GM21367 (cell line): ENCODE measurements at regions not wholly inside any gene's neighbourhood (a gene's known extent, or its start where the extent isn't known, plus 50 kb on each side); places are given as distances from the start of the nearest gene placed in this dataset.
"Not testable (repeated sequence)": the region's sequence is repeated elsewhere in the genome, so short reads cannot be mapped to it uniquely, and the experiment has no call there.

ENCODE experiments used
- ATAC-seq: cut with Tn5 transposase; IDR thresholded peaks from one replicate; pipeline ENCODE4 v1.9.1; 2021; ENCODE audit not compliant: unreplicated experiment

DNA sequence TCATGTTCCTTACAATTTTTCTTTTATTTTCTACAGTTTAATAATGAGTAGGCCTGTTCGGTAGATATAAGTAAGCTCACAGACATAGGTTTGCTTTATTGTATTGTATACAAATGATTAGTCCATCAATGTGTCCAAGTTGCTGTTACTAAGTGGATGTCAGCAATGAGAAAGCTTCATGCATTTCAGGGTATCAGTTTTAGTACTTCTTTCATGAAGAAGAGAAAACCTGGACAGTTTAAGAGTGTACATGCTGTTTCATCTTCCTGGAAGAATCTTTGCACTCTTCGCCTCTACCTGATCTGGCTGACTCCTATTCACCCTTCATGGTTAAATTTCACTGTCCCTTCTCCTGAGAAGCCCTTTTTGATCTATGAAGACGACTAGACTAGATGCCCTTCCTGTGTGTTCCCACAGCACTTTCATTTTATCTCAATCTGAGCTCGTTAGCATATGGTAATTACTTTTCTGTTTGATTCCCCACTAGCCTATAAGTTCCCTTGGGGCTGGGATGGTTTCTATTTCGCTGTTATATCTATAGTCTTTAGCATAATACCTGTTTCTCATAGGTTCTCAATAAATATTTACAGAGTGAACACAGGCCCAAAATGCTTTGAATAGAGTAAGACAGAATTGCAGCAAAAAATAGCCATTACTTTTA, 70.7 kb downstream of the CETN3 start:
- peak; percentile 86 for ATAC-seq

DNA sequence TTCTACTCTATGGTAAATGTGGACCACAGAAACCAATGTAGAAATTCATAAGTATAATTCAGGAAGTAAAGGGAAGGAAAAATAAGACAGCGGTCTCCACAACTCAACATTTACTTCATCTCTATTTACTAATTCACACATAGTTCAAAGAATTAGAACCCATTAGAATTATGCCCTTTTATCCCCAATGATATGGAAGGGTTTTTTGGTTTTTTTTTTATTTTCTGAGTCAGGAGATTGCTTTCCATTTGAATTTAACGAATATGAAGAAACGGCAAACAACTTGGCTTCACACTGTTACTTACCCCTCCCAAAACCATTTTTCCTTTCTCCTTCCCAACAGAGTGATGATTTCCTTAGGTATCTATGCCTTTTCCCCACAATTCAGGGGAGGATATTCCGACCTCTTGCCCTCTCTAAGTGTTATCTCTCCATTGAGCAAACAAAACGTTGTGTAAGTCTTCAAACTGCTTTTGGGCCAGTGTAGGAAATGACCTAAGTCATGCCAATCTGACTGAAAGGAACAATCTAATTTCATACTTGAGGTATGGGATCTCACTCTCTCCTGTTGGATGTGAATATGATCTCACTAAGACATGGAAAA, 72.0 kb downstream of the CETN3 start:
- ATAC-seq = no peak

DNA sequence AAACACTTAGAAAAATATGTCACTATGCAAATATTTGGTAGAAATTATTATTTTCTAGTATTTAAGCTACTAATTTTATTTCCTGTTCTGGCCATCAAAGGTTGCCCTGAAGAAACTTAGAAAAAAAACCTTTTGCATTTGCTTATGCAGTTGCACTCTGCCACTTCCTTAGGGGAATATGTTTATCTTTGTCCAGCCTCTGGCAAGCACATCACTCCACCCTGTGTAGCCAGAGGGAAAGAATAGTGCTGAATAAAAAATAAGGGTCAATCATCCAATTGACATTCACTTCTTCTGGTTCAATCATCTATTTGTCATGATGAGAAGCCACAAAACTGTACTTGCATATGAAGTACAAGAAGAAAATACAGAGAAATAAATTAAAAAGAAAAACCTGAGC, 72.8 kb downstream of the CETN3 start:
- ATAC-seq = no peak

DNA sequence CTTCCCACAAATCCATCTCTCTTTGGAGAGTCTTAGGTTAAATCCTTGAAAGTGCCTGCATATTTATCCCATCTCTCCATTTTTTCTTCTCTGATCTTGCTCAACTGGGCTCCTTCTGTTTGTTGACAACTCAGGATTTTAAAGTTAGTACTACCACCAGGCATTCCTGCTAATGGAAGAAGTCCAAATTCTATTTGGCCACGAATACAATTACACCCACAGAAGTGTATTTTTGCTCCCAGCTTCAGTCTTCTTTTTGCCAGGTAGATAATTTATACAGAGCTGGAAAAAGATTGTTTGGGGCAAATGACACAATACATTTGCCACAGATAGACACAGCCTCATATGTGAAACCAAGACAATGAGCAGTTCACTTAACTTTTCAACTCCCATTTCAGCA, 74.8 kb downstream of the CETN3 start:
- ATAC-seq = no peak

DNA sequence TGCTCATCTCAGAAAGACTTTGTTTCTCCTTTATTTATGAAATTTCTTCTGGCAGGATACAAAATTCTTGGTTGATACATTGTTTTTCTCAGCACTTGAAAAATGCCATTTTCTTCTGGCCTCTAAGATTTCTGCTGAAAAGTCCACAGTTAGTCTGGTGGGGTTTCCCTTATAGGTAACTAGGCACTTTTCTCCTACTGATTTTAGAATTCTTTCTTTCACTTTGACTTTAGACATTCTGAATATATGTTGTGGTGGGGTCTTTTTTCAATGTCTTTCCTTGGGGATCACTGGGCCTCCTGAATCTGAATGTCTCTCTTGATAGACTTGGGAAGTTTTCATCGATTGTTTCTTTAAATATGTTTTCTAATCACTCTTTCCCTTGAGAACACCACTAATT, 79.6 kb downstream of the CETN3 start:
- ATAC-seq = no peak

DNA sequence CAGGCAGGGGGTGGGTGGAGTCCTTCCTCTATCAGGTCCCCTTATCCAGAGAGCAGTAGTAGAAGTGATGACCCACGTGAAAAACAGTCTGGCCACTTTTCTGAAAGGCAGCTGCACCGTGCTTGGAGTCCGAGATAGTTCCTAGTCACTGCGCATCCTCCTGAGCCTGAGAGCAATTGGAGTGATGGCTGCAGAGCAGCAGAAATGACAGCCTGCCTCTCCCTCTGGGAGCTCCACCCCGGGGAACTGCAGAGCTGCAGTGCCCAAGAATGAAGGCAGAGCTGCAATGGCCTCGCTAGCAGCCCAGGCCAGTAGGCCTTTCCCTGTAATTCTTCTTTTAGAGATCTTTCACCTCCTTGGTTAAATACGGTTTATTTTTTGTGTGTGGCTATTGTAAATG, 82.6 kb downstream of the CETN3 start:
- ATAC-seq = no peak

DNA sequence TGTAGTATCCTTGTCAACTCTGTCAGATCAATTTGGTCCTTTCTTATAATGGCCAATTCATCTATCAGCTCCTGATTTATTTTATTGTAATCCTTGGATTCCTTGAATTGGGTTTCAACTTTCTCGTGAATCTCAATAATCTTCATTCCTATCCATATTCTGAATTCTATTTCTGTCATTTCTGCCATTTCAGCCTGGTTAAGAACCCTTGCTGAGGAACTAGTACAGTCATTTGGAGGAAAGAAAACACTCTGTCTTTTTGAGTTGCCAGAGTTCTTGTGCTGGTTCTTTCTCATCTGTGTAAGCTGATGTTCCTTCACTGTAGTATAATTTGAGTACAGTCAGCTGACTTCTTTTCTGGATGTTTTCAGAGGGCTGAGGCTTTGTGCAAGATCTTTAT, 84.5 kb downstream of the CETN3 start:
- ATAC-seq = no peak

DNA sequence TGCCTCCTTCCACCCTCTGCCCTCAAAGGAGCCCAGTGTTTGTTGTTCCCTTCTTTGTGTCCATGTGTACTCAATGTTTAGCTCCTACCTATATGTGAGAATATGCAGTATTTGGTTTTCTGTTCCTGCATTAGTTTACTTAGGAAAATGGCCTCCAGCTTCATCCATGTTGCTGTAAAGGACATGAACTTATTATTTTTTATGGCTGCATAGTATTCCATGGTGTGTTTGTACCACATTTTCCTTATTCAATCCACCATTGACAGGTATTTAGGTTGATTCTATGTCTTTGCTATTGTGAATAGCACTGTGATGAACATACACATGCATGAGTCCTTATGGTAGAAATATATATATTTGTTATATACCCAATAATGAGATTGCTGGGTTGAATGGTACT, 89.2 kb downstream of the CETN3 start:
- not testable (repeated sequence) for ATAC-seq

DNA sequence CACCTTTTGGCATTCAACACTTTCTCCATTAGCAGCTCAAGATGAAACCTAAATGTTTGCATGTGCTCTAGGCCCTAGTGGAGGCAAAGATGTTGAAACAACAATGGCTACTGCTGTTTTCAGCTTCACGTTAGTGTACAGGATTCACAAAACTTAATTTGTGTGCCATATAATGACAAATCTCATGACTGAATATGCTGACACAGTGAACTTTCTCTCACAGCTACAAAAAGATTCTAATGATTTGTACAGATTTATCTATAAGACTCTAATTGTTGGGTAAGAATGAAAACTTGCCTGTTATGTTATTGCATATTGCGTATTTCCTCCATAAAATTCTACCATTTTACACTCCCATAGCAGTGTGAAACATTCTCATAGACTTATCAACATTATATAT, 97.5 kb downstream of the CETN3 start:
- ATAC-seq = no peak

DNA sequence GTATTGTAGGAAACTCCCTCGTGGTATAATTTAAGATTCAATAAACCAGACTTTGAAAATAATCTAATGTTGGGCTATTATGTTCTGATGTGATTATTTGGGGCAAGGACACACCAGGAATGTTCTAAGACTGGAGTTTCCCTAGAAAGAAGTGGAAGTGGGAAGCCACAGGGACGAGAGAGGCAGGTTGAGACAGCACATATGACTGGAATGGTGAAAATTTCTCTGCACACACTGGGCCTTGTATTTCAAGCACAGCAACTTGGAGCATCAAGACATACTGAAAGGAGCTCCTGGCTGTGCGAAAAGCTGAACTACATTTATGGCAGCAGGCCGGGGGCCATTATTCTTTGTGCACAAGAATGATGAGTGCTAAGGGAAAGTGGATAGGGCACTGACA, 98.2 kb downstream of the CETN3 start:
- no peak for ATAC-seq

DNA sequence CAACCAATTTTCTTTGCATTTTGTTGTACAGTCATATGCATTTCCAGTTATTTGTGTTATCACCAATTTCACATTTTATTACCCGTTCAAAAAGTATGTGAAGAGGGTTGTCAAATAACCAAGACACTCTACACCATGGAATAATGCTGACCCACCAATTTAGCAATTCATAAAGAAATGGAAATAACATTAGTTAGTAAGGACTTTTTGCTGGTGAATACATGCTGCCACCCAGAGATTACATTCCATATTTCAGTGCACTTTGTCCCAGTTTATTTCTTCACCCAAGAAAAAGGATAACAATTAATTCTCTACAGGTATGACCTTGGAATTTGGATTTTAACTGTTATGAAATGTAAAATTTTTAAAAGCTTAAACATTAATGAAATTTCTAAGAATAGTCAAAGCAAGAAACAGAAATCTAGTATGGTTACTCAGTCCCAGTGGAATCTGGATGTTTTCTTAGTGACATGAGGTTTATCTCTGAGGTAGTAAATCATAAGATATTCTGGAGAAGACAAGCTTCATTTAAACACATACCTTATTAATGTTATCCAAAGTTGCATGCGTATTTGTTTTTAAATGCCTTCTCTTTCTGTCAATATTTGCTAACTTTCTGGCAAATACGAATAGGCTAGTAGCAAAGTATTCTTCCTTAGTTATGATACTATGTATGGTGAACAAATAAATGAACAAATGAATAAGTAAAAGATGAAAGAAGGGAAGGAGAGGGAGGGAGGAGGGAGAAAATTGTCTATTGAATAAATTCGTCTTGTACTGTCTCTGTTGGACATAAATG, 100.6 kb downstream of the CETN3 start:
- no peak for ATAC-seq

DNA sequence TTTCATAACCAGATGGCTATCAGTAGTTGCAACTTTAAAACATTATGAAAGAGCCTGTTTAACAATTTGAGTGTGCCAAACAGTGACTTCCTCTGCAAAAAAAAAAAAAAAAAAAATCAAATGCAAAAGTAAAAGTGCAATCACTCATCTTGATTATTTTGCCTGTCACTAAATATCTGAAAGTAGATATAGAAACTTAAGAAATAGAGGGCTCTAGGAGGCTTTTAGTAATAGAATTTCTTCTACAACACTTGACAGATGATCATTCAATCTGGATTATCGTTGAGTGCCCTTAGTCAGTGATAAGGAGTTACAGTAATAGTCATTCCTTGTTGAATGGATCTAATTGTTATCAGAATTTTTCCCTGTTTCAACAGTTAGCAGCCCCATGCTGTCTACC, 101.8 kb downstream of the CETN3 start:
- no peak for ATAC-seq

DNA sequence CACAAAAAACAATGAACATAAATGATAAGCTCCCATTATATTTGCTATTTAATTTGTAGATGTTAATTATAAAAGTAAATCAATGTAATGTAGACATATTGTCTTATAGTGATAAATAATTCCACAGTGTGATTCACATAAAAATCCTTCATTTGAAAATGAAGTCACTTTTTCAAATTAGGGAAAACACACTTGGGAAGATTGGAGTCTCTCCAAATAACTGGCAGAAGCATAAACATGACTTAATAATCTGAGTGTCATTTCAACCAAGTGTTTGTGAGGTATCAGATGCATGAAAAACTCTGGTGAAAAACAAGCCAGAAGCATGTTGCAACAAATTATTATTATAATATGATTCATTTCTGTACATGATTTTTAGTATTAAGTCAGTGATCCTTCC, 102.2 kb downstream of the CETN3 start:
- ATAC-seq = no peak

DNA sequence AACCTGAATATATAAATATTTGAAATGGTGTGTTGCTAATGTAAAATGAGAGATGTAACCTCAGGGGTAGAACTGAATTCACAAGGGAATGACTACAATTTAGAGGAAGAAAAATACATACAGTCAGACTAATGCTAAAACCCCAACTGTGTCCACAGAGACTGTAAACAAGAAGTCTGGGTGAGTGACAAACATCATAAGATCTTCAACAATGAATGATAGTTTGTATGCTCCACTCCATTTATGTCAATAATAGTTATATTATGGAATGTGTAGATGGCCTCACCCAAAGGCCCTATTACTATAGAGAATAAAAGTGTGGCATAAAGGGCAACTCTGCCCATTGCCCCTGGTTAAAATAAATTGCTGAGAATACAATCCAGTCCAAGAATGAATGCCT, 102.9 kb downstream of the CETN3 start:
- no peak for ATAC-seq

DNA sequence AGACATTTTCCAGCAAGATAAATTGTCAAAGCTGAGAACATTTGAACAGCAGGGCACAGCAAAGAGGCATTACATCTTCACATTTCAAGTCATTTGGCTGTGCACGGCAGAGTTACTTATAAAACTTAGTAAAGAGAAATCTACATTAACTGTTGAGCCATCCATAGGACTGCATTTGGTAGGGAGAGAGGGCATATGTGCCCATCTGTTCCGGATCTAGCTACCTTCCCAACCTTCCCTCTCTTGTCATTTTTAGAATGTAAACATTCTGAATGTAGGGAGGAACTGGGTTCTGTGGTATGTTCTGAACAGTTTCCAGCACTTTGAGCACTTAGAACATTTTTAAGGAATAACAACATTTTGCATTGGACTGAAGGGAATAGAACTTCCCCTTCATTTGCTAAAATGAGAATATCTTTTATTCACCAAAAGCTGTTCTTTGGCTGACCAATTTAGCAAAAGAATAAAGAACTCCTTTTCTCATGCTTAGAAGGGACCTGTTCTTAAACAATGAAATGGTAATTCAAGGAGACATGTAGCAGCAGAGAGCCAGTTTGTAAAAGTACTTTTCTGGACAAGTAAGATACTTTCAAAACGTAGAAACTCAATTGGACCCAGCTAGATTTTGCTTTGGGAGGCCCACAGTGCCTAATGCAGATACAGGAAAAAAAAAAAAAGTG, 104.4 kb downstream of the CETN3 start:
- ATAC-seq = no peak

DNA sequence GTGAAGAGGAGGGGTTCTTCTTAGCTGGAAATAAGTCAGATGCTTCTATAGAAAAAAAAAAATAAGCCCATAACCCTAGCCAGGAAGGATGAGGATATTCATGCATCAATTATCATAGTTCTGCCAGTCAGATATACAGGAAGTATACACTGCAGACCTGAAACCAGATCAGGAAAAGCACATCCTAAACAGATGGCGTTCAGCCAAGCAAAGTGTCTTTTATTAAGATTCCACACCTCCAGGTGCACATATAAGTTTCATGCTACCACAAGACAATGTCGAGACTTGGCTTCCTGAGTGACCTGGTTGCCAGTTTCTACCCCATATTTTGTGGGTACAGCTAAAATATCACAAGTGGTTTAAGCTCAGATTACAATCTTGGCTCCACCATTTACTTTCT, 108.3 kb downstream of the CETN3 start:
- ATAC-seq = no peak

DNA sequence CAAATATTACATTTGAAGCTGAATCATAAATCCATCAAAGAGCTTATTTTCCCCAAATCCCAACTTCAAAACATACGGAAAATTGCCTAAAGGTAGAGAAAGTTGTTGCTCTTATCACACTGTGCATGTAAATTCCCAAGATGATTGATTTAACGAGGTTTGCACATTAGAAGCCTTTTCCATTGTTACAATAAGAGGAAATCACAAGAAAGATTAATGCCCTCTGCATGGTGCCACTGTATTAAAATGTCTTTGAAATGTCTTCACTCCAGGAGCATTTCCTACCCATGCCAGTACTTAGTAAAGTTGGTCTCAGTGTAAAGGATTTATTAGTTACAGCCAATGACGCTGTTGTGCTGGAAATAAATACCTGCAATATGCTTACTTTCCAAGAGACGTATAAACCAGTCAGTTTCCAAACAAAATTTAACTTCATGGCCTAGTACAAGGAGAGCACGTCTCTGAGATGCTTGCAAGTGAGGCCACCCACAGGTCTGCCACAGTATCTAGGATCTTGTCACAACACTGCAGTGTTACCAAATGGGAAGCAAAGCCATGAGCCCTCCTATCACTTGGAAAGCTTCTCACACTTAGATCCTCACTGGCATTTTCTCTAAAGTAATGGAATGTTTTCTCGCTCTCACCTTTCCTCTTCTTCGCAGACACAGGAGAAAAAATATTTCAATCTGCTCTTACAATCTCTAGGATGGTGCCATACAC, 112.4 kb downstream of the CETN3 start:
- no peak for ATAC-seq

DNA sequence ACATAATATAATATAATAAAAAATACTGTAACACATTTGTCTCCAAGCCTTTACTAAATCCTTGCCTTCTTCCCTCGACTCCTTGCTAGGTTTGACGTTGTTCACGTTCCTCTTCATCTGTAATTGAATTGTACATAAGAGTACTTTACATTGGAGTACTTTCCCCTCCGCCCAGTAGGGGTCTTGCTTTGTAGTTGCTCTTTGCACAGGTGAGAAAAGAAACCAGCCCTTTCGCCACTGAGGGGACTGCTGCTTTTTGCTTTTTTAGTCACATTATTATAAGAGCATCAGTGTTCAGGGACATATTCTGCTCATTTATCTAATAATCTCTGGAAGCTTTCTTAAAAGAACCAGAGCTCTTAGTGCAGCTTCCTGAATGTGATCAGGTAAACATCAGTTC, 115.0 kb downstream of the CETN3 start:
- no peak for ATAC-seq

DNA sequence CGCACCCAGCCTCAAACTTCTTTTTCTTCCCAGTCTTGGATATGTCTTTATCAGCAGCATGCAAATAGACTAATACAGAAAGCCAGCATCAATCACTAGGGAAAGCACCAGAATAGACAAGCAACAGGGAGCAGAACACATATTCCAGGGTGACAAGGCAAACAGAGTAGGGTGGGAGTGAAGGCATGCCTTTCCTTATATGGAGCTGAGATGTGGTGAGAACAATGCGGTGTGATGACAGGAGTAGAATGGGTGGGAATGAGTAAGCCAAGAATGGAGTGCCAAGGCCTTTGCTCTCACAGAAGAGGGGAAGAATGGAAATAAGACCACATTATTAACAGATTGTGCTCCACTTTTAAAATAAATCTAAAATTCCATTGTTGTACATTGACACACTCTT, 115.6 kb downstream of the CETN3 start:
- ATAC-seq = no peak

DNA sequence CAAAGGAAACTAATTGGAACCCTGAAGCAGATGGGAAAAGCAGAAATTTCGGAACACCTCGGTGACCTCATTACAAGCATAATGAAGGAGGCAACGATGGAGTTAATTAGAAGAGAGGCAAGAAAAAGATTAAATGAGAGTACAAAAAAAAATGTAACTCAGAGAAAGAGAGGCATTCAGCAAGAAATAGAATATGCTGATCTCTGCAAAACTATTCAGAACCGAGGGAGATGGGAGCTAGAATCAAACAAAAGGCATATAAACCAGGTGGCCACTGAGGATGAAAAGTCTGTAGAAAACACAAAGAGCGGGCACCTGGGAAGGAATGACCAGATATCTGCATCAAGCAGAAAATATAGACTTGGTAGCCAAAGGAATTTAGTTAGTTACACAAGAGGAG, 118.9 kb downstream of the CETN3 start:
- ATAC-seq = no peak

DNA sequence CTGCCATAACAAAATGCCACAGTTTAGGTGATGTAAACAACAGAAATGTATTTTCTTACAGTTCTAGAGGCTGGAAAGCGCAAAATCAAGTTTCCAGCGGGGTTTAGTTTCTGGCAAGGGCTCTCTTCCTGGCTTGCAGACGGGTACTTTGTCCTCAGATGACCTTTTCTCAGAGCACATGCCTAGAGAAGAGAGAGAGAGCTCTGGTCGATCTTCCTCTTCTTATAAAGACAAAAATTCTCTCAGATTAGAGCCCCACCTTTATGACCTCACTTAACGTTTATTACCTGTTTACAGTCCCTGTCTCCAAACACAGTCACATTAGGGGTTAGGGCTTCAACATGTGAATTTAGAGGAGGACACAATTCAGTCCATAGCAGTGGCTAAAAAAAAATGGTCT, 119.7 kb downstream of the CETN3 start:
- no peak for ATAC-seq
